Thoracic aorta (tissue), 2 donors: ENCODE measurements at regions not wholly inside any gene's neighbourhood (a gene's known extent, or its start where the extent isn't known, plus 50 kb on each side); places are given as distances from the start of the nearest gene placed in this dataset.

Source experiments
- ATAC-seq: fragments of 150-250 bp; one replicate; pipeline ENCODE4 v1.8.0; 2017; ENCODE audit warnings: low read depth; ENCODE audit not compliant: insufficient number of reproducible peaks, low FRiP score
- DNase-seq: peaks from one replicate; pipeline ENCODE4 v3.0.0-alpha.2; 2020; ENCODE audit warnings: low spot score
- H3K27ac ChIP-seq, 2 donors: fragments of 200-600 bp; sonication (generic); 1 replicate in 1 of 2; 2 replicates in 1 of 2; pipeline ENCODE4 v1.5.1; 2016; ENCODE audit warnings: mild to moderate bottlenecking in 2 of 2, moderate library complexity in 2 of 2
- H3K27me3 ChIP-seq: fragments of 200-600 bp; sonication (generic); replicated peaks from 2 replicates; pipeline ENCODE4 v1.6.0; 2016; ENCODE audit warnings: mild to moderate bottlenecking; ENCODE audit not compliant: insufficient read depth
- H3K36me3 ChIP-seq: fragments of 200-600 bp; sonication (generic); one replicate; pipeline ENCODE4 v1.5.1; 2016
- H3K4me1 ChIP-seq, 2 donors: fragments of 200-600 bp; sonication (generic); 1 replicate in 1 of 2; 2 replicates in 1 of 2; pipeline versions ENCODE4 v1.5.1 to v1.6.0; 2016; ENCODE audit warnings: low read depth in 2 of 2, mild to moderate bottlenecking in 1 of 2; ENCODE audit not compliant: control insufficient read depth in 1 of 2
- H3K4me3 ChIP-seq: fragments of 200-600 bp; sonication (generic); 2 replicates; pipeline ENCODE4 v1.5.1; 2016; ENCODE audit warnings: mild to moderate bottlenecking
- H3K9me3 ChIP-seq: fragments of 200-600 bp; sonication (generic); 2 replicates; pipeline ENCODE4 v1.5.1; 2016
- TF ChIP-seq, protein P1 (sequence below): fragments of 200-600 bp; sonication (generic); IDR thresholded peaks from one replicate; pipeline ENCODE4 v1.5.1; 2019; ENCODE audit warnings: antibody characterized with exemption

DNA sequence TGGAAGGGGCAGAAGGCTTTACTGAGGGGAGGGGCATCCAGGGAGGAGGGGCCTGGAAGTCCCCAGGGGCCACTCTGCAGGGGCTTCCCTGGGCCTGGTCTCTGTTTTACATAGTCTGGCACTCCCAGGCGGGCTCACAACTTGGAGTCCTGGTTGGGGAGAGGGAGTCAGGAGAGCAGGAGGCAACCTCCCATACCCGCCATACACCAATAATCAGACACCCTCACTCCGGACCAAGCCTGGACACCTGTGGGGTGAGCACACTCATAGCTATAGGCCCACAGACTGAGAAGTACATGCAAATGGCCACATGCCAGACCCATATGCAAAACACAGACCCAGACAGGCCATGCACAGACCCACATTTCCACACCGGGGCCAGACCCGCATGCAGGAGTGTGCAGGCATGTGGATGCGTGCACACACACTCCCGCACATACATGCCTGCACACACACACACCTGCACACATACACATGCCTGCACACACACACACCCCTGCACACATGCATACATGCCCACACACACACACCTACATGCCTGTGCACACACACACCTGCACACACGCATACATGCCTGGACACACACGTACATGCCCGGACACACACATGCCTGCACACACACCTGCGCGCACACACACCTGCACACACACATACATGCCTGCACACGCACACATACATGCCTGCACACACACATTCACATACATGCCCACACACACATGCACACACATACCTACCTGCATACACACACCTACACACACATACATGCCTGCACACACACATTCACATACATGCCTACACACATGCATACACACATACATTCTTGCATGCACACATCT is 89.5 kb upstream of the RUNX3 start:
- TF ChIP-seq, protein P1, sequence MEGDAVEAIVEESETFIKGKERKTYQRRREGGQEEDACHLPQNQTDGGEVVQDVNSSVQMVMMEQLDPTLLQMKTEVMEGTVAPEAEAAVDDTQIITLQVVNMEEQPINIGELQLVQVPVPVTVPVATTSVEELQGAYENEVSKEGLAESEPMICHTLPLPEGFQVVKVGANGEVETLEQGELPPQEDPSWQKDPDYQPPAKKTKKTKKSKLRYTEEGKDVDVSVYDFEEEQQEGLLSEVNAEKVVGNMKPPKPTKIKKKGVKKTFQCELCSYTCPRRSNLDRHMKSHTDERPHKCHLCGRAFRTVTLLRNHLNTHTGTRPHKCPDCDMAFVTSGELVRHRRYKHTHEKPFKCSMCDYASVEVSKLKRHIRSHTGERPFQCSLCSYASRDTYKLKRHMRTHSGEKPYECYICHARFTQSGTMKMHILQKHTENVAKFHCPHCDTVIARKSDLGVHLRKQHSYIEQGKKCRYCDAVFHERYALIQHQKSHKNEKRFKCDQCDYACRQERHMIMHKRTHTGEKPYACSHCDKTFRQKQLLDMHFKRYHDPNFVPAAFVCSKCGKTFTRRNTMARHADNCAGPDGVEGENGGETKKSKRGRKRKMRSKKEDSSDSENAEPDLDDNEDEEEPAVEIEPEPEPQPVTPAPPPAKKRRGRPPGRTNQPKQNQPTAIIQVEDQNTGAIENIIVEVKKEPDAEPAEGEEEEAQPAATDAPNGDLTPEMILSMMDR, result no peak

DNA sequence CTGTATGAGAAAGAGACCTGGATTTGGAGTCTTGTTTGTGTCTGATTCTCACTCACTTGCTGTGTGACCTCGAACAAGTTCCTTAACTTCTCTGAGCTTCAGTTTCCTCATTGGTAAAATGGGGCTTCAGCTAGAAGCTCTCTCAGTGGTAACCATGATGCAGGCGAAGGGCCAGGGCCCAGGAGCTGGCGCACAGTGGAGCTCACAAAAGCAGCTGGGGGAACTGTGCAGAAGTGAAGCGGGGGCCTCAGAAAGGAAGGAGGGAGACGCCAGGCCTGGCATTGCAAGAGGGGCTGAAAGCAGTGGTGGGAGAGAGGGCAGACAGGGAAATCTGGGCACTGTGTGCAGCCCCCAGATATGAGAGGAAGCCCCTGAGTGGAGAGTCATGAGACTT is 88.9 kb upstream of the RUNX3 start:
- ATAC-seq, result no peak

More for the DNA sequence above, 89.5 kb upstream of the RUNX3 start:
- H3K4me1 ChIP-seq, result no peaks in the 10 kb centered on the region
- H3K9me3 ChIP-seq, result no peaks in the 10 kb centered on the region
- no peak overlapping the region for H3K27ac ChIP-seq
- no peak overlapping the region for H3K4me3 ChIP-seq
- no peaks in the 10 kb centered on the region for H3K27me3 ChIP-seq
- no peaks in the 10 kb centered on the region for H3K36me3 ChIP-seq
- DNase-seq (no peak), ATAC-seq (no peak)

DNA sequence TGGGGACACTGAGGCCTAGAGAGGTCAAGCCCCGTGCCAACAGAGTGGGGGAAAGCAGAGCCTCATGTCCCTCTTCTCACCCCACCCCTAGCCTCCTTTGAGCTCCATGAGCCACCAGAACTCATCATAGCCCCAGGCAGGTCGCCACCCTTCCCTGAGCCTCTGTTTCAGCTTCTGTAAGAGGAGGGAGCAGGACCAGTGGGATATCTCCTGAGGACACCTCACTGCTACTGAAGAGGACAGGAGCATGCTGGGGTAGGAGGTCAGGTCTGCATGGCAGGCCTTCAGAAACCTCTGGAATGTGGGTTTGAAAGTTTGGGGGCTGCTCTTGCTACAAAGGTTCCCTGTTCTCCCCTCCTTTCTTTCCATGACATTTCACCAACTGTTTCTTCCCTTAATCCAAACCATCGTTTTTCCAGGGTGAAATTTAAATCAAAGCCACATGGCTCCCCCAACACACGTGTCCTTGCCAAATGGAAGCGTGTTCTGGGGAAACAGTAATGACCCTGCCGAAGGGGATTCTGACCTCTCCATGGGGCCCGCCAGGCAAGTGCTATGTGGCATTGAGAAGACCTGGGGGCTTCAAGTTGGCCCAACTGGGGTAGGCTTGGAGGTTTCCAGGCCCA is 88.1 kb upstream of the RUNX3 start:
- no peak overlapping the region for H3K27ac ChIP-seq

More for the DNA sequence above, 88.9 kb upstream of the RUNX3 start:
- Histone ChIP-seq H3K27ac (no peak overlapping the region), H3K27me3 (no peaks in the 10 kb centered on the region), H3K36me3 (no peaks in the 10 kb centered on the region), H3K4me3 (no peak overlapping the region), H3K9me3 (no peaks in the 10 kb centered on the region), H3K4me1 (no peaks in the 10 kb centered on the region)
- TF ChIP-seq, protein P1, result no peak
- no peak for DNase-seq

DNA sequence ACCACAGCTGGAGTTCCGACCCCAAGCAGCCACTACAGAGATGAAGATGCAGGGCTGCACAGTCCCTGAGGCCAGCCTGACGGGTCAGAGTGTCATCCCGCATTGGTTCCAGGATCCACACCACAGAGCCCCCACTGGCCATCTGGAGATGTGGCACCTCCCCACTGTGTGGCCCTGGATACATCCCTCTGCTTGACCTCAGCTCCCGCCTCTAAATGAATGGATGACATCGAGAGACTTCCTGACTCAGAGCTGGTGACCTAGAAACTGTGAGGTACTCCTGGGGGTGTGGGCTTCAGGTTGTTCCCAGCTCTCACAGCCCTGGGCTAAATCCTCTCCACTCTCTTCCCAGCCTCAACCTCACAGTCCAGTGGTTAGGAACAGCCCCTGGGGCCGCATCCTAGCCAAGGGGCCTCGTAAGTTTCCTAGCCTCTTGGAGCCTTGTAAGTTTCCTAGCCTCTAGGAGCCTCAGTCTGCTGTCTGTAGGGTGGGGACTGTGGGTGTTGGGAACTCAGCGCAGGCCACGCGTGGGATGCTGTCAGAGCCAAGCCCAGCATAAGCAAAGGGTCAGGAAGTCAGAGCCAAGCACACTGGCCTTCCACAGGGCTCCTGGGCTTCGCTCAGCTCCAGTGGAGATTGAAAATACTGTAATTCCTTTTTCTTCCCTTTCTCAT is 87.5 kb upstream of the RUNX3 start:
- Histone ChIP-seq H3K4me3 (no peak overlapping the region), H3K9me3 (no peaks in the 10 kb centered on the region), H3K4me1 (no peaks in the 10 kb centered on the region), H3K36me3 (no peaks in the 10 kb centered on the region), H3K27me3 (no peaks in the 10 kb centered on the region), H3K27ac (no peak overlapping the region)
- TF ChIP-seq, protein P1, result no peak
- ATAC-seq, result no peak
- no peak for DNase-seq

More for the DNA sequence above, 88.1 kb upstream of the RUNX3 start:
- H3K9me3 ChIP-seq, result no peaks in the 10 kb centered on the region
- DNase-seq, result no peak
- H3K4me3 ChIP-seq, result no peak overlapping the region
- no peaks in the 10 kb centered on the region for H3K36me3 ChIP-seq
- no peak for ATAC-seq
- TF ChIP-seq, protein P1, result no peak
- no peaks in the 10 kb centered on the region for H3K4me1 ChIP-seq
- H3K27me3 ChIP-seq, result no peaks in the 10 kb centered on the region
